ENCODE measurements at regions not wholly inside any gene's neighbourhood (a gene's known extent, or its start where the extent isn't known, plus 50 kb on each side); places are given as distances from the start of the nearest gene placed in this dataset.

DNA sequence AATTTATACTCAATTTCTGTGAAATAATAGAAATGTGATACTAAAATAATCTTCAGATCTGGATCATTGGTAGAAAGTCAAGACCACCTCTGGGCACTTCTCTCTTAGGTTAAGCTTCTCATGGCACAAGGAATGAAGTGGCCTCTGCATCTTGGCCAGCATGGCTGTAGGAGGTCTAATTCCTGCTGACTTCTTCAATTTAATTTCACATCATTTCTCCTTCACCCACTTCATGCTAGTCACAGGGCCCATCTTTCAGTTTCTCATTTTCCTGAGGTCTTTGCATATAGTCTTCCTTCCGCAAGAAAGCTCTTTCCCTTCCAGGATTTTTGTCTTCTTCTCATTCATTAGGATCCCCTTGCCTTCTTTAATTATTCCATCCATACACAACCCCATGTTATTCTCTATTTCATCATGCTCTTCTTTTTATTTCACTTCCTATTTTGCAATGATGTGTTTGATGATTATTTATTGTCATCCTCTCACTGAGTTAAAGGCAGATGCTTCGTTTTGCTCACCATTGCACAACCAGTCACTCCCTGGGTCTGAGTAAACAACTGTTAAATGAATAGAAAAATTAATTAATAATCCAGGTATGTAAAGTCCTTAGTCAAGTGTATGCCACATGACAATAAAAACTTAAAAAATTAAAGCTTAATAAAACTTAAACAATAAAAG, 397.4 kb downstream of the SPRY2 start:
- Mint-ChIP-seq H3K9me3 (ENCODE audit: unreplicated experiment) (no peaks in the 10 kb centered on the region), H3K36me3 (ENCODE audit: low read depth, unreplicated experiment) (no peaks in the 10 kb centered on the region), H3K4me3 (ENCODE audit: unreplicated experiment) (no peak overlapping the region), H3K27ac (ENCODE audit: unreplicated experiment) (no peak overlapping the region), H3K4me1 (ENCODE audit: unreplicated experiment) (no peaks in the 10 kb centered on the region), H3K27me3 (ENCODE audit: unreplicated experiment) (no peaks in the 10 kb centered on the region)
- TF ChIP-seq, protein P1, sequence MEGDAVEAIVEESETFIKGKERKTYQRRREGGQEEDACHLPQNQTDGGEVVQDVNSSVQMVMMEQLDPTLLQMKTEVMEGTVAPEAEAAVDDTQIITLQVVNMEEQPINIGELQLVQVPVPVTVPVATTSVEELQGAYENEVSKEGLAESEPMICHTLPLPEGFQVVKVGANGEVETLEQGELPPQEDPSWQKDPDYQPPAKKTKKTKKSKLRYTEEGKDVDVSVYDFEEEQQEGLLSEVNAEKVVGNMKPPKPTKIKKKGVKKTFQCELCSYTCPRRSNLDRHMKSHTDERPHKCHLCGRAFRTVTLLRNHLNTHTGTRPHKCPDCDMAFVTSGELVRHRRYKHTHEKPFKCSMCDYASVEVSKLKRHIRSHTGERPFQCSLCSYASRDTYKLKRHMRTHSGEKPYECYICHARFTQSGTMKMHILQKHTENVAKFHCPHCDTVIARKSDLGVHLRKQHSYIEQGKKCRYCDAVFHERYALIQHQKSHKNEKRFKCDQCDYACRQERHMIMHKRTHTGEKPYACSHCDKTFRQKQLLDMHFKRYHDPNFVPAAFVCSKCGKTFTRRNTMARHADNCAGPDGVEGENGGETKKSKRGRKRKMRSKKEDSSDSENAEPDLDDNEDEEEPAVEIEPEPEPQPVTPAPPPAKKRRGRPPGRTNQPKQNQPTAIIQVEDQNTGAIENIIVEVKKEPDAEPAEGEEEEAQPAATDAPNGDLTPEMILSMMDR (IDR thresholded peaks at IDR 0.05; ENCODE audit: unreplicated experiment) = no peak
- no peak for DNase-seq (ENCODE audit: low spot score)

DNA sequence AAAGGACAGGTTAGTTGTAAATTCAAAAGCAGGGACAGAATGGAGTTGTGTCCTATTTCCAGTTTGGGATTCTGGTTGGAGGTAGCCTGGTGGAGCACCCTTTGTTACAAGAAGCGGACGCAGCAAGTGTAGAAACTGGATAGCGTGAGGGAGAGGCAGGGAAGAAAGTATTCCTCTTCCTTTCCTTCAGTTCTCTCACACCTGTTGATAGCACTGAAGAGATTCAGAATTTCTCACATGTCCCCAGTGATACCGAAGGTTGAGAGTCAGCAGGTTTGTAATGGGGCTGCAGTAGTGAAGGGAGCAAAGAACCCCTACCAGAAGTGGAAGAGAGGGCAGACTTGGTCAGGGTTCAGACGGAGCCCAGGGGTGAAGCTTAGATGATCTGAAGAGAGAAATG, 399.2 kb downstream of the SPRY2 start:
- Mint-ChIP-seq H3K4me1 (ENCODE audit: unreplicated experiment) (no peaks in the 10 kb centered on the region), H3K4me3 (ENCODE audit: unreplicated experiment) (no peak overlapping the region), H3K36me3 (ENCODE audit: low read depth, unreplicated experiment) (no peaks in the 10 kb centered on the region), H3K27me3 (ENCODE audit: unreplicated experiment) (no peaks in the 10 kb centered on the region), H3K9me3 (ENCODE audit: unreplicated experiment) (no peaks in the 10 kb centered on the region), H3K27ac (ENCODE audit: unreplicated experiment) (no peak overlapping the region)
- DNase-seq (ENCODE audit: low spot score) = no peak
- TF ChIP-seq, protein P1 (IDR thresholded peaks at IDR 0.05; ENCODE audit: unreplicated experiment) = no peak

DNA sequence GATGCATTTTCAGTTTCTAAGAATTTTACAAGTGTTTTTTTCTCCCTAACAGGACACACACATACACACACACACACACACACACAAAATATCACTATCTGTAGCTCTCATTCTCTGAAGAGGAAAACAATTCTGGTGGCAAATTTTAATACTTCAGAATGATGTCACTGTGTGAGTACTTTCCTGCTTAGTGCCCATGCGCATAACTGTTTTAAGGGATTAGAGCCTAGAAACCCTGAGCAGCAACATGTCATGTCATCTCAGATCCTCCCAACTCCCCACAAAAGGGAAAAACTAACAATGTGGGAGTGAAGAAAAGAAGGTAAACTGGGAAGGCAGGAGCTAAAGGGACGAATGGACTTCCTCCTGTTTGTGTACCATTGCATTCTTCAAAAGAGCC, 401.2 kb downstream of the SPRY2 start:
- no peak overlapping the region for H3K4me3 Mint-ChIP-seq (ENCODE audit: unreplicated experiment)
- no peaks in the 10 kb centered on the region for H3K4me1 Mint-ChIP-seq (ENCODE audit: unreplicated experiment)
- DNase-seq (ENCODE audit: low spot score) = no peak
- TF ChIP-seq, protein P1 (IDR thresholded peaks at IDR 0.05; ENCODE audit: unreplicated experiment) = no peak
- H3K36me3 Mint-ChIP-seq (ENCODE audit: low read depth, unreplicated experiment) = no peaks in the 10 kb centered on the region
- H3K27me3 Mint-ChIP-seq (ENCODE audit: unreplicated experiment) = no peaks in the 10 kb centered on the region
- no peak overlapping the region for H3K27ac Mint-ChIP-seq (ENCODE audit: unreplicated experiment)
- H3K9me3 Mint-ChIP-seq (ENCODE audit: unreplicated experiment) = no peaks in the 10 kb centered on the region

DNA sequence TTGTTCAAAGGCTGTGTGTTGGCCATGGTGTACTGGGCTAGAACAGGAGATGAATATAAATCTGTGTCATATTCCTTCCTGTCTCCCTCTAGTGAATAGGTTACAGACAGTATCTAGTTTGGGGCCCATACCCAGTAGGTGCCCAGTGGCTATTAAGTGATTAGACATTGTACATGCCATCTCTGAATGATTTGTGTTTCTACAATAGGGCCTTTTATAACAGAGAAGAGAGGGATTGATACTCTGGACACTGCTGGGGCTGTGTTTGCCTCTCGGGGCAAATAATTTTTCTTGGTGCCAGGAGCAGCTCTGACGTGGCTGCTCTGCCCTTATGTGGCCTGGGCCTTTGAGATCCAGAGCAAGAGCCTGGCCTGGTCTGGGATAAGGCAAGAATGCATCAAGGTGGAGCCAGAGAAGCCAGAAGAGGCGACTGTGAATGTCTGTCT, 403.1 kb downstream of the SPRY2 start:
- H3K9me3 Mint-ChIP-seq (ENCODE audit: unreplicated experiment) = no peaks in the 10 kb centered on the region
- H3K4me1 Mint-ChIP-seq (ENCODE audit: unreplicated experiment) = no peaks in the 10 kb centered on the region
- no peaks in the 10 kb centered on the region for H3K36me3 Mint-ChIP-seq (ENCODE audit: low read depth, unreplicated experiment)
- no peak overlapping the region for H3K27ac Mint-ChIP-seq (ENCODE audit: unreplicated experiment)
- TF ChIP-seq, protein P1 (IDR thresholded peaks at IDR 0.05; ENCODE audit: unreplicated experiment) = no peak
- no peak overlapping the region for H3K4me3 Mint-ChIP-seq (ENCODE audit: unreplicated experiment)
- DNase-seq (ENCODE audit: low spot score) = no peak
- no peaks in the 10 kb centered on the region for H3K27me3 Mint-ChIP-seq (ENCODE audit: unreplicated experiment)

DNA sequence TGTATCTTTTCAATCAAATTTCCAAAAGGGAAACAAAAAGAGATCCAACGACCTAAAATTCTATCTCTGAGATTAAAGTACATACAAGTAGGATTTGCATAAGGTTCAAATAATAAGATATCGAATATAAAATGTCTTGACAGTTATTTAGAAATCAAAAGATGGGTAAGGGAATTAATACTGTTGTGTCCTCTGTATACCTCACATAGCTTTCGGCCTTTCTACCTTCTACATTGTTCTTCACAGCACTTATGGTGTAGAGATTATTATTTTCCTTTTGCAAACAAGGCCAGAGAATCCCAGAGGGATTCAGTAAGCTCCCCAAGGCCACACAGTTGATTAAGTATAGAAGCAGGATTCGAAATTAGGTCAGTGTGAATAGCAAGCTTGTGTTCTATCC, 403.6 kb downstream of the SPRY2 start:
- TF ChIP-seq, protein P1 (IDR thresholded peaks at IDR 0.05; ENCODE audit: unreplicated experiment) = no peak

More for the DNA sequence above, 403.6 kb downstream of the SPRY2 start:
- H3K4me3 Mint-ChIP-seq (ENCODE audit: unreplicated experiment) = no peak overlapping the region
- DNase-seq (ENCODE audit: low spot score) = no peak
- H3K36me3 Mint-ChIP-seq (ENCODE audit: low read depth, unreplicated experiment) = no peaks in the 10 kb centered on the region
- H3K27me3 Mint-ChIP-seq (ENCODE audit: unreplicated experiment) = no peaks in the 10 kb centered on the region
- H3K9me3 Mint-ChIP-seq (ENCODE audit: unreplicated experiment) = no peaks in the 10 kb centered on the region
- H3K27ac Mint-ChIP-seq (ENCODE audit: unreplicated experiment) = no peak overlapping the region
- no peaks in the 10 kb centered on the region for H3K4me1 Mint-ChIP-seq (ENCODE audit: unreplicated experiment)

All from endothelial cell (in vitro differentiated cells).